BE2C (cell line): ENCODE measurements at regions not wholly inside any gene's neighbourhood (a gene's known extent, or its start where the extent isn't known, plus 50 kb on each side); places are given as distances from the start of the nearest gene placed in this dataset.

Source experiments
- DNase-seq: peaks from one replicate; pipeline ENCODE4 v3.0.0-alpha.2; 2020
- H3K27me3 ChIP-seq: fragments of 250-450 bp; sonication (Bioruptor Pico); 2 replicates; pipeline ENCODE4 v1.5.1; 2020; ENCODE audit warnings: mild to moderate bottlenecking
- H3K36me3 ChIP-seq: fragments of 250-450 bp; sonication (Bioruptor Pico); 2 replicates; pipeline ENCODE4 v1.5.1; 2020; ENCODE audit warnings: mild to moderate bottlenecking
- H3K4me1 ChIP-seq: fragments of 250-450 bp; sonication (Bioruptor Pico); 2 replicates; pipeline ENCODE4 v1.5.1; 2020
- H3K4me3 ChIP-seq: 2 replicates; pipeline ENCODE4 v1.5.1; 2011; ENCODE audit warnings: low read depth, low read length
- H3K9me3 ChIP-seq: fragments of 250-450 bp; sonication (Bioruptor Pico); 2 replicates; pipeline ENCODE4 v1.5.1; 2020
- TF ChIP-seq, protein P1 (sequence below): IDR thresholded peaks from 2 replicates; pipeline ENCODE4 v1.5.1; 2012; ENCODE audit warnings: mild to moderate bottlenecking, low read depth, low read length

DNA sequence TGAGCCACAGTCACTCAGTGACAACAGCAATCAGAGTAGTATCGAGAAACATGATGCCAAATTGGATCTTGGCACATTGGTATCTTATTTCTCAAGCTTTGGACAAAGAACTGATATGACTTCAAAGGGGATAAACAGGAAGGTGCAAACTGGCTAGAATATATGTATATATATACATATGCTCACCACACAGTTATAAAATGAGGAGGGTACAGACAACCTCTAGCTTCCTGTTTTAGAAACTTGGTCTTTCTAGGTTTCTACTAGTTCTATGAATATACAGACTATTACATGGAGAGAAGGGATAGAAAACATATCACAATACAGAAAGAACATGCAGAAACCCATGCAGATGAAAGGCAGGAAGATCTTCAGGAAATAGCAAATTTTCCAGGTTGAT is 292.1 kb upstream of the SNX7 start:
- no peaks in the 10 kb centered on the region for H3K36me3 ChIP-seq
- no peak for DNase-seq
- H3K9me3 ChIP-seq, result no peaks in the 10 kb centered on the region
- TF ChIP-seq, protein P1, sequence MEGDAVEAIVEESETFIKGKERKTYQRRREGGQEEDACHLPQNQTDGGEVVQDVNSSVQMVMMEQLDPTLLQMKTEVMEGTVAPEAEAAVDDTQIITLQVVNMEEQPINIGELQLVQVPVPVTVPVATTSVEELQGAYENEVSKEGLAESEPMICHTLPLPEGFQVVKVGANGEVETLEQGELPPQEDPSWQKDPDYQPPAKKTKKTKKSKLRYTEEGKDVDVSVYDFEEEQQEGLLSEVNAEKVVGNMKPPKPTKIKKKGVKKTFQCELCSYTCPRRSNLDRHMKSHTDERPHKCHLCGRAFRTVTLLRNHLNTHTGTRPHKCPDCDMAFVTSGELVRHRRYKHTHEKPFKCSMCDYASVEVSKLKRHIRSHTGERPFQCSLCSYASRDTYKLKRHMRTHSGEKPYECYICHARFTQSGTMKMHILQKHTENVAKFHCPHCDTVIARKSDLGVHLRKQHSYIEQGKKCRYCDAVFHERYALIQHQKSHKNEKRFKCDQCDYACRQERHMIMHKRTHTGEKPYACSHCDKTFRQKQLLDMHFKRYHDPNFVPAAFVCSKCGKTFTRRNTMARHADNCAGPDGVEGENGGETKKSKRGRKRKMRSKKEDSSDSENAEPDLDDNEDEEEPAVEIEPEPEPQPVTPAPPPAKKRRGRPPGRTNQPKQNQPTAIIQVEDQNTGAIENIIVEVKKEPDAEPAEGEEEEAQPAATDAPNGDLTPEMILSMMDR, result no peak
- no peaks in the 10 kb centered on the region for H3K27me3 ChIP-seq
- no peak overlapping the region for H3K4me3 ChIP-seq
- H3K4me1 ChIP-seq, result no peaks in the 10 kb centered on the region

DNA sequence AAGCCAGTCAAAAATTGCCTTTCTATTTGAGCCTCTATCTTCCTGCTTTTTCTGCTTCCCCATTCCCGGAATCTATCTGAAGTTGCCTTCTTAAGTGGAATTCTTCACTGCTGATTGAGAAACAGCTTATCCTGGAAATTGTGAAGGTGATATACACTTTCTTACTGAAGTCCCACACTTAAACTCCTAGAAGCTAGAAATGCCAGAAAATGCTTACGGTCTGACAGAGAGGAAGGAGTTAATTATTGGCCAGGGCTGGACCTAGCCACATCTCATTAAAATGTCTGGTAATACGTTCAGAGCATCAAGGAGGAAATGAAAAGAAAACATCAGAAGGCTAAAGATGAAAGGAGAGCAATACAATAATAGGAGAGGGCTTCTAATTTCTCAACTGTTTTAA is 292.5 kb upstream of the SNX7 start:
- TF ChIP-seq, protein P1, result no peak
- H3K9me3 ChIP-seq, result no peaks in the 10 kb centered on the region
- no peaks in the 10 kb centered on the region for H3K27me3 ChIP-seq
- H3K4me3 ChIP-seq, result no peak overlapping the region
- no peaks in the 10 kb centered on the region for H3K4me1 ChIP-seq
- H3K36me3 ChIP-seq, result no peaks in the 10 kb centered on the region
- no peak for DNase-seq

DNA sequence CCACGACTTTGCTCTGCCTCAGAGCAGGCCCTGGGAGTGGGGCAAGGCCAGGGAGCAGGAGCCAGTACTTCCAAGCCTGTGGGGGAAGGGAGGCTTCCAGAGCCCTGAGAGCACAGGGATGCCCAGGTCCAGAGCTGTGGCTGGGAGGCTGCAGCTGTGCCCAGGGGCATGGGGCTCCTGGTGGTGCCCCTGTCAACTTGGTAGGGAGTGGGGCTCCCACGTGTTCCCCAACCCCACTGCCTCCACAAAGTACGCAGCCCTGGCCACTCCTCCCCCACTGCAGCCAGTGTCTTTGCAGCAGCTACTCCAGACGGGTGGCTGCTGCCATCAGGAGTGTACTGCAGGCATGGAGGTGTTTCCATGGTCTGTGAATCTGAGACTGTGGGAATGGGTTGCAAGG is 294.1 kb upstream of the SNX7 start:
- H3K27me3 ChIP-seq, result no peaks in the 10 kb centered on the region
- no peaks in the 10 kb centered on the region for H3K4me1 ChIP-seq
- no peak for DNase-seq
- TF ChIP-seq, protein P1, result no peak
- no peak overlapping the region for H3K4me3 ChIP-seq
- H3K36me3 ChIP-seq, result no peaks in the 10 kb centered on the region
- no peaks in the 10 kb centered on the region for H3K9me3 ChIP-seq

DNA sequence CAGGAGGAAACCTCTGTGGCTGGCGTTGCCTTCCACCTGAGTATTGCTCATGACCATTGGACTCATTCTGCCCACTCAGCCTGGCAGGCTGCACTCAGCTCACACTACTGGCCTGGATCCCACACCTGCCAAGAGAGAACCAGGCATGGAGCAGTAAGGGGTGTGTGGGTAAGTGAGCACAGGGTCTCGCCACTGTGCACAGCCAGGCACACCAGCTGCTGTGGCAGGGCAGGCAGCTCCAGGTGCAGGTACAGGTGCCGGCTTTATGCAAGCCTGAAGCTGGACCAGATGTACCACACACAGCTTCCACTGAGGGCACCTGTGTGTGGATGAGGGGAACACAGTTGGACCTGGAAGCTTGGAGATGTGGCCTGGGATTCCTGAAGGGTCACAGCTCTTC is 295.2 kb upstream of the SNX7 start:
- H3K4me3 ChIP-seq, result no peak overlapping the region
- H3K36me3 ChIP-seq, result no peaks in the 10 kb centered on the region
- TF ChIP-seq, protein P1, result no peak
- DNase-seq, result no peak
- H3K4me1 ChIP-seq, result no peaks in the 10 kb centered on the region
- H3K9me3 ChIP-seq, result no peaks in the 10 kb centered on the region; the same call in 1 of the 2 replicates
- H3K27me3 ChIP-seq, result no peaks in the 10 kb centered on the region

DNA sequence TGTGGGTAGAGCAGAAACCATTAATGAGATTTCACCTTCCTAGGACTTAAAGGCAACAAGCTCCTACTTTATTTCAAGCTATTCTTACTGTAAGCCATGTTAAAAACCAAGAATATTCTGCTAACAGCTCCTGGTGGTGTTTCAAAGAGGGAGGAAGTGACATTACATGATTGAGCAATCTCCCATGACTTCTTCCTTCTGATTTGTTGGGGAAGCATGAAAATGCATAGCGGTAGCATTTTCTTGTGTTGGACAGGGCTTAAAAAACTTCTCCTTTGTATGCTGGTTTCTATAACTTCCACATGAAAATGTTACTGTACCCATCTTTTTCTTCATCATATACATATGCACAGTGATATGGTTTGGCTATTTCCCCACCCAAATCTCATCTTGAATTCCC is 297.0 kb upstream of the SNX7 start:
- TF ChIP-seq, protein P1, result no peak
- no peak for DNase-seq
- H3K27me3 ChIP-seq, result no peaks in the 10 kb centered on the region

DNA sequence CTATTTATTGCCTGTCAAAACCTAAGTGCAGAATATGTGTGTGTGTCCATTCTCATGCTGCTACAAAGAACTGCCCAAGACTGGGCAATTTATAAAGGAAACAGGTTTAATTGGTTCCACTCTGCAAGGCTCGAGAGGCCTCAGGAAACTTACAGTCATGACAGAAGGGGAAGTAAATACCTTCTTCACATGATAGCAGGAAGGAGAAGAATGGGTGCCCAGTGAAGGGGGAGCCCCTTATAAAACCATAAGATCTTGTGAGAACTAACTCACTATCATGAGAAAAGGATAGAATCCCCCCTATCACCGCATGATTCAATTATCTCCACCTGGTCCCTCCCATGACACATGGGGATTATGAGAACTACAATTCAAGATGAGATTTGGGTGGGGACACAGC is 300.7 kb upstream of the SNX7 start:
- H3K4me3 ChIP-seq, result no peak overlapping the region
- TF ChIP-seq, protein P1, result no peak
- DNase-seq, result no peak
- H3K36me3 ChIP-seq, result no peaks in the 10 kb centered on the region
- H3K9me3 ChIP-seq, result no peaks in the 10 kb centered on the region; the same call in 1 of the 2 replicates
- no peaks in the 10 kb centered on the region for H3K27me3 ChIP-seq
- H3K4me1 ChIP-seq, result no peaks in the 10 kb centered on the region; the same call in 1 of the 2 replicates

More for the DNA sequence above, 297.0 kb upstream of the SNX7 start:
- Histone ChIP-seq H3K9me3 (no peaks in the 10 kb centered on the region; the same call in 1 of the 2 replicates), H3K4me1 (no peaks in the 10 kb centered on the region), H3K36me3 (no peaks in the 10 kb centered on the region), H3K4me3 (no peak overlapping the region)
